Amniotic epithelial cell (primary cell): ENCODE measurements at regions not wholly inside any gene's neighbourhood (a gene's known extent, or its start where the extent isn't known, plus 50 kb on each side); places are given as distances from the start of the nearest gene placed in this dataset.
A peak's percentile ranks its signal among the peaks of the same experiment; 100 is the strongest.

ENCODE experiments used
- DNase-seq: peaks from one replicate; pipeline ENCODE4 v3.0.0-alpha.2; 2010; ENCODE audit warnings: low read depth

DNA sequence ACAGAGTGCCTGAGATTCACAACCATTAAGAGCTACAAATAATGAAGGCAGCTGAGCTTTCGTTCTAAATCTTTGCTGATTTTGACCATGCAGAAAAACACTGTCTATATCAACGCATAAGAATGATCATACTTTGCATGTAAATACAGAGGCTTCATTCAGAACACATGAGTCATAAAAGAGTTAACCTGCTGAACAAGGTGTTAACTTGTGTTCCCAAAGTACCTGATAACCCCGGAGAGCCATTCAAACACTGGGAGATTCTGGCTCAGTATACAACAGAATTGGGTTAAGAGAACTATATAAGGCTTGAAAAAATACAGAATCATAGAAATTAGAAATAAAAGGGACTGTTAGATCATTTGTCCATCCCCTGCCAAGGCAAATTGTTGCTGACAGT lies 964.3 kb upstream of the TENM3 start:
- no peak for DNase-seq

DNA sequence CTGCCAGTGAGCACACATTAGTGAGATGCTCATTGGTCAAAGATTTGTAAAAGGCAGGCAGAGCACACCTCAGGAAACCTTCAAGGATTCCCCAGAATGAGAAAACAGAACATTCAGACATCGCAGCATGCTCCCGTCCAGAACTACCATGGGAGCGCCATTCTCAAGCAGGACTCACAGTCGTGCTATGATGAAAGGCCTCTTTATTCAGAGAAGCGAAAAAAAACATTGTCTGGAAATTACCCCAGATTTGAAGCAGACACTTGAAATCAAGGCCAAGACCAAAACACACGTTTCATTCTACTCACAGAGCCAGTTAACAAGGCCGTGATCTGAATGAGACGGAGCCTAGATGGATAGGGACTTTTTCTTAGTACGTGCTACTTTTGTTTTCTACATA lies 961.8 kb upstream of the TENM3 start:
- DNase-seq = no peak

DNA sequence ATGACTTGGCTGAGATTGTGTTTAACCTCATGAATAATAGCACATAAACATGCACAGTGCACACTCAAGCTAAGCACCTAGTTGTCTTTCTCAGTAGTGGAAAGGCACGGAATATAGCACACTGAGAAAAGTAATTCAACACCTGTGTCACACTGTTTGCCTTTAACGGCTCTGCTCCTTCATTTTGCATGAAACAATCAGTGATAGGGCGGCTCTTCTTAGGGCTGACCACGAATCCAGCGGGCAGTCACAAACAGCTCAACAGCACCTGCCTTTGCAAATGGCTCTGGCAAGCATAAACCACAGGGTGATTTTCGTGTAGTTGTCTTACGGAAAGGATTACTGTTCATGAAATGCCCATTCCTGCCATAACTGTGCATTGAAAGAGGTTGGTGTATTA lies 954.0 kb upstream of the TENM3 start:
- no peak for DNase-seq

DNA sequence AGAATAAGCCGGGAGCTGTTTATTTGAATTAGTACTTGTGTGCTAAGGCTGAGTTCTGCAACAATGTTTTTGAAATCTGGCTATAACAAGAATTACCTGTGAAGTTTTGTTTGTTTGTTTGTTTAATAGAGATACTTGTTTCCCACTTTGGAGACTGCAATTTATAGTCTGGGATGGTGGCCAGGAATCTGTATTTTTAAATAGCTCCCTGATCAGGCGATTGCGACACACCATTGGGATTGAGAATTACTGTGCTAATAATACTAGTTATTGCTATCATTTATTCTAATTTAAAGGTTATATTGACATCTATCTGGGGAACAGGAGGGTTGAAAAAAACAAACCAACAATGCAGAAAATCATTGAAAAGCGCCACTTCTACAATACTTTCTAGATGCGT lies 951.6 kb upstream of the TENM3 start:
- DNase-seq = no peak

DNA sequence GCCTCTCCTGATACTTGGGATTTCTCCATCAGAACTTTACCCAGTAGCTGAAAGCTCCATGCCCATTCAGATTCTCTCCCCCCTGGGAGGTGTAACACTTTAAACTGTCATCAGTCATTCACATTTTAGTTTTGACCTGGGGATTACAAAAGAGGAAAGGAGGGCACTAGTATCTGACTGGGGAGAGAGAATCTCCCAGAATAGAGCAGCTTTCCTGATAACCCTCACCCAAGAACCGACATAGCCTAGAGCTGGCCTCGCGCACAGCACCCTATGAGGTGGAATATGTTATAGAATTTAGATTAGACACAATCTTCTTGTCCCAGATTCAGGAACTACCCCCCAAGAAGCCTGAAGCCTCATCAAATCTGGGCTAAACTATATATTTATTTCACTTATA lies 950.2 kb upstream of the TENM3 start:
- DNase-seq = no peak

DNA sequence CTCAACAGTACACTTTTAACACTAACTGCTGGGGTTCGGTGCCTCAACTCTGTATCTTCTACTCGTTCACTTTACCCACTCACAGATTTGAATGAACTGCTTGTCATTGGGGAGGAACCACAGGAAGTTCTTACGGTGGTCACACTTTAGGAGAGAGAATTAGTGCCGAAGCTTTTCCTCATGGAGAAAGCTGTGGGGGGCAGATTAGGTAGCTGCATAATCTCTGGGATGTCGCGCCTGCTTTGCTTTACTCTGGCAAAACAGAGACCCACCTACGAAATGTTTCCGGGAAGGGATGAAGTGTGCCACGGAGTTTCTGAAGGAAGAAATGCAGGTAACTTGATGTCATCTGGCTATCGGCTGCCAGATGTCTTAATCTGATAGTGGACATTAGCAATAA lies 949.7 kb upstream of the TENM3 start:
- DNase-seq = no peak

DNA sequence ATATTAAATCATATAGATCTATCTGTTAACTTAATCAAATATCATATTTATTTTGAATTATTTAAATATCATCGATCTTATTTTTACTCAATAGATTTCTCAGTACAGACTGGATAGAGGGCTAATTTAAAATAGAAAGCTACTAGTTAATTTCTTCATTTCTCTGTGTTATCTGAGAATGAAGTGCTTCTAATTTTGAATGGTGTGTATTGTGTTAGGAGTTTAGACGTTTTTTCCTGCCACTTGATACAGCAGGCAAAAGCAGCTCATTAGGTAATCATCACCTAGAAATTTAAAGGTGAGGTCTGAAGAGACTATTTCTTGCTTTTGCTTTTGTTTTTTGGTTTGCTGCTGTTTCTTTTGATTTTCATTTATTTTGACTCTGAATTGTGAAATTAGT lies 948.8 kb upstream of the TENM3 start:
- no peak for DNase-seq

DNA sequence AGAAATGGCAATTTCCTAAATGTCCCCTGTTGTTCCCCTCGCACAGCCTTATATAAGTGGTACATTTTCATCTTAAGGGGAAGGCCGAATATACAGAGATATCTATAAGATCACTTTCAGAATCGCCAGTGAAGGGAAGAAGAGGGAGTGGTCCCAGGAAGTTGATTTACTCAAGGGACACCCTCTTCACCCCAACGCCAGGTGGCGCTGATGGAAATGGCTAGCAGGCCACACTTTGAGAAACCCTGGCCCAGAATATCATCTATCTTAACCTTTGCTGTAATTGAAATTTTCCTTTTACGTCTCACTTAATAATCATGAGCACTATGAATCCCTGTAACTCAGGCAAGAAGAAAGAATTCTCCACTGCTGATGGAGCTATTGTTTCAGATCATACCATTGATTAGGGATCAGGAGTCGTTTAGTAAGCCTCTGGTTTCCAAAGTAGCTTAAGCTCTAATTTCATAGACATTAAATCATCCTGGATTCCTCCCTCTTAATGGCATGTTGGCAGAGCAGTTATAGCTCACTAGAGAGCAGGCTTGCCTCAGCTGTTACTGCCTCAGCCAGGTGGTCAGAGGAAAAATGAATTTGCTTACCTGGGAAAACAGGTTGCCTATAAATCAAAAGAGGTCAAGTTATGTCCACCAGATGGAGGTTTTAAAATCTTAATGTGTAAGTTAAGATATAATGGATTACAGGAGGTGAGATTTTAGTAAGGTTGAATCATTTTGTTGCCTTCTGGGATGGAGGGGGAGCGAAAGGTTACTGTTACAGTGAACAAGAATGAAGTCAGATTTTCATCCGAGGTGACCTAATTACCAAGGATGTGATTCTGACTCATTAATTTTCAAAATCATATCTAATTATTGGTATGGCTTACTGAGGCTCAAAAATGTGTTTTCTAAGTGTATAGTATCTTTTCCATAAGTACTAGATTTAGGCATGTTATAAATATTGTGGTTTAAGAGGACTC lies 941.2 kb upstream of the TENM3 start:
- peak; percentile 3 for DNase-seq

DNA sequence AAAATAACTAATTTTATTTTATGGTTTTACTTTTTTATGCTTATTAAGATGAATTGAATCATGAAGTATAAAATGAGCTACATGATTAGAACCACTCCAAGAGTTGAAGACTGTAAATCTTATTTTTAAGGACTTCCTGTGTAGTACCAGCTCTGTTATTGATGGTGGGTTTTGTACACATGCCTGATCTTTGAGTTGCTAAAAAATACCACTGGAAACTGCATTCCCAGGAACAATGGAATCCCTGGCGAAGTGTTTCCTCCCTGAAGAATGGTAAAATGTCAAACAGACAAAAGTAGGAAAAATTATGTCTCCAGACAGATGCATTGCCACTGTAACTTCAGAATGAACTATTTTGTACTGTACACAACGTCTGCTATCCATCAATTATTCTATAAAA lies 935.4 kb upstream of the TENM3 start:
- no peak for DNase-seq

DNA sequence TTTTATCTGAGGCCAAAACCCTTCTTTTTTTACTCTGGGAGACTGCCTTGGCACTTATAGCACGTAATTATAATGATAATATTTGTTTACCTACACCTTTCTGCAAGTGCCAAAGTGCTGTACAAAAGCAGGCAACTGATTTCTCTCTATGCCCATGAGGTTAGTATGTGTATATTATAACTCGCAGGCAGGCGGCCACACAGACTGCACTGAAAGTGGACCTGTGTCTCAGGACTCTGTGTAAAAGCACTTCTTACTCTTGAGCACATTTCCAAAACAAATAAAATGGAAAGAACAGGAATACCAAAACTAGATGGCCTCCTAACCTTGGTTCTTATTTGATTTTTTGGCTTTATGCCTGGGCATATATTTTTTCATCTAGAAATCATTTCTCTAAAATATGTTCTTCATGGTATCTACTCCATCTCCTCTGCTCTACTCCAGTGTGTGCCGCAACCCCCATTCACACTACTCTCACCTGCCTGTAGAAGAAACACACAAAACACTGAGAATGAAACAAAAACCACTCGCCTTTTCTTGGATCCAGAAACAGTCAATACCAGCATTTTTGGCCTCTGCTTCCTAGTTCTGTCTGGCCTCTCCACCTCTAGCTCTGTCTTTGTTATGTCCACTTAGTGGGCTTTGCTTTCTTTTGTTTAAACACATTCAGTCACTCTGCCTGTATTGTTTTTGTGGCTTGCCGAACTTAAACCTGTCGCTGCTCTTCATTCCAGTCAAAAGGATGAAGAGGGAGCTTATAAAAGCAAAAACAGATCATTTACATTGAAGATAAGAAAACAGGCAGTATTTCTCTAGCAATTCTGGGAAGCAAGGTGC lies 934.5 kb upstream of the TENM3 start:
- no peak for DNase-seq

DNA sequence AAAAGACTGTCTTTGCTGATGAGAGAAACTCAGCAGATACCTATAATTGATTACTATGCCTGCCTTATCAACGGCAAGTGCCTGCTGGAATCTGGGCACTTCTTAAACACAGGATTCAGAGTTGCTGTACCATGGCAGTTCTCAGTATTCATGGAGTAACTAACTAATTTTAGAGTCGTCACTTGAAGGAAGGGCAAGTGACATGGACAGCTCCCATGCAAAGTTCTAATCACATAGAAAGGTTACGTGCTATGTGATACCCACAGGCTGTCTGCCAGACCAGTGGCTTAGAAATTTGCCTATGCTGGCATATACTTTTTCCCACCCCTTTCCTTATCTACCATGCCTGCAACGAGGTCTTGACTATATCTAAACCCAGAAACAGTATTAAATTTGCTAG lies 931.1 kb upstream of the TENM3 start:
- DNase-seq = no peak

DNA sequence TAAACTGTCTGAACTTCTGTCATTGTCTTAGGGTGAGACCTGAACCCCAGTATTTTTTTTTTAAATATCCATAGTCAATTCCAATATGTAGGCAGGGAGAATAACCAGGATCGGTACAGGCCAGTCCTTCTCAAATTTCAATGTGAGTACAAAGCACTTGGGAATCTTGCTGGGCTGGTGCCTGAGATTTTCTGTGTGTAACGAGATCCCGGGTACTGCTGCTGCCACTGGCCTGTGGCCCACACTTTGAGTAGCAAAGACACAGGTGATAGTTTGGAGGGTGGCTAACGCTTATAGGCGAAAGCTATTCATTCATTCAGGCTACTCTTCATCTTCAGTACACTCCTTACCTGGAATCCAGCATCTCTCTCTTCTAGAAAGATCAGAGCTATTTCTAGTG lies 923.6 kb upstream of the TENM3 start:
- DNase-seq = no peak

DNA sequence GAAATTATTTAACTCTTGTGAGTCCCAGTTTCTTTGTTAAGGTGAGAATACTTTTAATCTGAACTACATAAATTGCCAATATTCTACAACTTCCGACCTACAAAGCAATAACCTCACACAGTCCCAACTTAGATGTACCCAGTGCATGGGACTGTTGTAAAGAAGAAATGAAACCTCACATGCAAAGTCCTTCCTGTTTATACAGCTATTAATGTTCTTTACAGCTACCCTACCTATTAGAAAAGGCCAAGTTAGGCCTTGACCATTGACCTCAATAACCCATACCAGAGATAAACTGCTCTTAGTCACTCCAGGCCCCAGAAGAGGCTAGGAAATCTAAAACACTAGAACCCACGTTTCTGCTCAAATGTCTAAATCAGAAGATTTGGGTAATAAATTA lies 920.1 kb upstream of the TENM3 start:
- no peak for DNase-seq

DNA sequence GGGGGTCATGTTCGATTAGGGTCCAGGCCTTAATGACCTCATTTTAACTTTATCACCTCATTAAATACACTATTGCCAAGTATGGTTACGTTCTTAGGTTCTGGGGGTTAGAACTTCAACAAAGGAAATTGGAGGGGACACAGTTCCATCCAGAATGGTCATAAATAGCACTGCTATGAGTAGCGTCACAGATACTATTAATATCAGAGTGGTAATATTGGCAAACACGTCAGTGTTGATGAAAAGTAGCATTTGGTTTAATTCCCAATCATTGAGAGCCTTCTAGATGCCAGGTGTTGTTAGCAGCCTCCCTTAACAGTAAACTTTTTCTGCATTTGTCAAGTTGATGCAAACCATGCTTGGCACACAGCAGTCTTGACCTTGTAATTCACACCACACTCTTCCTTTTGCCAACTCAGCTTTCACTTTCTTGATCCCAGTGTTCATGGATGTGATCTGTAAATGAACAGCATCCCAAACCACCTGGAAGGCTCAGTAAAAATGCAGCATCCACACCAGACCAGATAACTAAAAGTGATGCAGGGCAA lies 912.5 kb upstream of the TENM3 start:
- no peak for DNase-seq

DNA sequence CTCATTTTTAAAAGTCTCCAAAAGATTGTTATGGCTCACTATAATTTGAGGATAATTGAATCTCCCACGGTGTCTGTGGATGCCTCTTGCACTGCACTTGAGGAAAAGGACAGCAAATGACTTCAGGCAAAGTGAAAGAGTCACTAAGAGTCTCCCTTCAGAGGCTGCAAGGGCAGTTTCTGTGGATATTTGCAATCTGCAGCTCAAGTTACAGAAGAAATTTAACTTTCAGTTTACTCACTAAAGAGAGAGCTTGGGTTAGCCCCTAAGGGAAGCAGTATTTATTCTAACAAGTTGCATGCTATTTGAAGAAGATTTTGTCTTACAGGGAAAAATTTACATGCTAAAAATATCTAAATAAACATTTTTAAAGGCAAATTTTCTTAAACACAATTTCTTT lies 912.0 kb upstream of the TENM3 start:
- no peak for DNase-seq

DNA sequence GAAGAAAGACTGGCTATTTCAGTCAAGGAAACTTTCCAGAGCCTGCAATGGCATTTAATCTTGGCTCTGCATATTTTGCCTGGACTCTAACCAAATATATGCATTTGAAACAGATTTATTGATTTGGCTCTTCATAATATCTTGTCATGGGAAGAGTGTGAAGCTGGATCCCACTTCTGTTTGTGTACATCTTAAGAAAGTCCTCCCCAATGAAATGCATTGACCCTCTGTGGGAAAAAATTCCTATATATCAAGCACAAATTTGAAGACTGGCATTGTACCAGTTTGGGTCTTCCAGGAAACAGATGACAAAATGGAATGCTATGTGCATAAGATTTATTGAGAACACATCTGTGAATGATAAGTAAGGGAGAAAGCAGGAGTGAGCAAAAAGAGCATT lies 897.3 kb upstream of the TENM3 start:
- DNase-seq = no peak

DNA sequence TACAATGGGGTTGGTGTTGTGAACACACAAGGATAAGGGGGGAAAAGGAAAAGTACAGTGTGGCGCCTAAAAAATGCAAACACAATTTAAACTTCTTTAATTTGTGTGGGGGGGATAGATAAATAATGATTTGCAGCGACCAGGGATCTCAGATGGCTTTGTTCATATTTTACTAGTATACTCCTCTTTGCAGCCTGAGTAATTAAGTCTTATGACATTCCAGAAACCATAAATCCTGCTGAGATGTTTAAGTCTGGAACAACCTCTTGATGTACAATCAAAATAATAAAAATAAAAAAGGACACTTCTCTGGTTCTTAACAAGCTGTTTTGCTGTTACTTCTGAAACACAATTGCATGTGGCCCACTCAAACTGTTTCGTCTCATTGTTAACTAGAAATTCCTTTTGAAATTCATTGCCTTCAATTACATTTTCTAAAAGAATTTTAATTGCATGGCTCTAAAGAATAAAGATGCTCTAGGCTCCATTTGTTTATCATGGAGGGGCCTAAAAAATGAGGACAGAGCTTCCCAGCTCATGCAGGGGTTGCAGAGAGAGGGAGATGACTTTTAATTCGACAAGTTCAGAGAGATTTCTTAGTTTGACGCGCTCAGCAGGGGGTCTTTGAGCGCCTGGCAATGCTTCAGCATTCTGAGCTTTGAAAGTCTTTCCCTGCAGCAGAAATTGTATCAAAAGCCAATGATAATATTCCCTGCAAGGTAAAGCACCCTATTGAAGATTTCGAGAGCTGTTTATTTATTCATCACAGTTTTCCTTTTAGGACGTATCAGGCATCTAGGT lies 892.4 kb upstream of the TENM3 start:
- no peak for DNase-seq

DNA sequence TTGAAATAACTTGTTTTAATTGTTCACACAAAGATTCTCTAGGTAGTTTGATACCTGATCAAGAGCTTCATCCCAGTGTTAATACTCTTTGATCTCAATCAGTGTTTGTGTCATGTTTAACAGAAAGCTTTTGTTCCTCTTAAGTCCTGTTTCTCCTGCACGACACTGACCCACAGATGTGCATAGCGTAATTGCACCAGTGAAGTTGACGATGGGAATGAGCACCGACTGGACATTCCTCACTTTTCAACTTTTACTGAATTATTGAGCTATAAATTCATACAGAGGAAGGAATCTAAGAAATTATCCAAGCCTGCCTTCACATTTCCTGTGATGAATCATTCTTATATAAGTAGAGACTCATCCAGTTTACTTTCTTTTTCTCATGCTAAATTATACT lies 878.7 kb upstream of the TENM3 start:
- no peak for DNase-seq

DNA sequence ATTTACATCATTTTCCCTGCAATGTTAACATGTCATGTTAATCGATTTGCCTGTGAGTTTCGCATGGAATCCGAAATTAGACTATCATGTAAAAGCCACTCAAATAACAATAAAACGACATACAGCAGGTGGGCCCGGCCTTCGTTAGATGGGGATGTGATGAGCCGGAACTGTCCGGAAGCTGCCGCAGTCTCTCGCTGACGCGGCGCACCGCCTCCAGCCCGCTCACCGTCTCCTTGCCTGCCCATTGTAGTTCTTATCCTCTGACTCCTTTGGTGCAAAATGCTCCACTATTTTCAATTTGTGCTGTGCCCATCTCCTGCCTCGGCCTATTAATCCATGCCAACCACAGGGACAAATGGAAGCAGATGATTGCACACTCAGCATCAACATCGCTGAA lies 877.5 kb upstream of the TENM3 start:
- DNase-seq = no peak

DNA sequence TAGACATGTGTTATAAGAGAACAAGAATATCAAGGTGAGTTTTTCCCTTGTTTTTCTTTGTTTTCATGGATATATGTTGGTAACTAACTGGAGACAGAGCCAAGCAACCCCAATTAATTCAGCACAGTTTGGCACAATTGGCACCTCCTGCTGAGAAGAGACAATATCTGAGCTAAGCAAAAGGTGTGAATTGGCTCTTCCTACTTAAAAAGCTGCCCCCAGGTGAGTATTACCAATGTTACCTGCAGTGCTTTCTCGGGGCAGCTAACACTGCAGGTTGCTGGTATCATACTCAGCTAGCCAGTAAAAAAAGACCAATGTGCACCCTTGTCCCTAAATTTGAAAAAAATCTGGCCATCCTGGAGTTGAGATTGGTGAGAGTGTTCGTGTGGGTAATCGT lies 871.2 kb upstream of the TENM3 start:
- no peak for DNase-seq

DNA sequence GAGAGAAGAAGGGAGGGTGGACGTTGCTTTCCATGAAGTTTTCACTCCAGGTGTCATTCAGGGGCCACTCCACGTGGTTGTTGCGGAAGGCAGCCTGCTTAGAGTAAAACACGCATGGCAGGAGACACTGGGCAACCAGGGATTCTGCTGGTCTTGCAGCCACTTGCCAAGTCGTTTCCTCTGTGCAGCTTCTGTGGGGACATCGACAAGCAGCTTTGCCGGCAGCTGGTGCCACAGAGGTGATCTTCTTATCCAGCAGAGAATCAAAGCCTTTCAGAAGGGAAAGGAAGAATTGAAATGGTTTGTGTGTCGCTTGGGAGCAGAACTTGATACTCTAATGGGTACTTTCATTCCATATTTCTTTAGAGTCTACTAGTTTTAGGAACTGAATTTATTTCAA lies 867.1 kb upstream of the TENM3 start:
- DNase-seq = no peak

DNA sequence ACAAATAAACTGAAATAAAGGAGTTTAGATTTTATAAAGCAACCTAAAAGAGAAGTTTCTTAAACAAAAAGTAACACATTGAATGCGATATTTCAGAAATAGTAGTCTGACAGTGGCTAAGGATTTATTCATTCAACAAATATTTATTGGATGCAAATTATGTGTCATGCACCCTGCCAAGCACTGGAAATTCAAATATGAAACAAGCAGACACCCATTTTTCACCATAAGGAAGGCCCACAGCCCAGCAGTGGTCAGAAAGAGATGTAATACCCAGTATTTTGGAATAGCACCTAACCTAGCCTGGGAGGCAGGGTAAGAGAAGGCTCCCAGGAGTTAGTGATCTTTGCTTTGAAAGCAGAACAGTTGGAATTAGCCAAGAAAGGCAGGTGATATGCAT lies 855.1 kb upstream of the TENM3 start:
- no peak for DNase-seq
